DND-41 (cell line): ENCODE measurements at regions not wholly inside any gene's neighbourhood (a gene's known extent, or its start where the extent isn't known, plus 50 kb on each side); places are given as distances from the start of the nearest gene placed in this dataset.

Experiments
- CTCF ChIP-seq: IDR thresholded peaks from 2 replicates; pipeline ENCODE4 v1.5.1; 2012; ENCODE audit warnings: borderline replicate concordance, low read length, moderate library complexity, mild to moderate bottlenecking; ENCODE audit not compliant: poor library complexity, severe bottlenecking; ENCODE audit errors: extremely low read depth
- EZH2 ChIP-seq: IDR thresholded peaks from 3 replicates; pipeline ENCODE4 v1.6.1; 2012; ENCODE audit warnings: borderline replicate concordance, low read depth, mild to moderate bottlenecking, moderate library complexity, low read length, inconsistent platforms; ENCODE audit not compliant: severe bottlenecking

DNA sequence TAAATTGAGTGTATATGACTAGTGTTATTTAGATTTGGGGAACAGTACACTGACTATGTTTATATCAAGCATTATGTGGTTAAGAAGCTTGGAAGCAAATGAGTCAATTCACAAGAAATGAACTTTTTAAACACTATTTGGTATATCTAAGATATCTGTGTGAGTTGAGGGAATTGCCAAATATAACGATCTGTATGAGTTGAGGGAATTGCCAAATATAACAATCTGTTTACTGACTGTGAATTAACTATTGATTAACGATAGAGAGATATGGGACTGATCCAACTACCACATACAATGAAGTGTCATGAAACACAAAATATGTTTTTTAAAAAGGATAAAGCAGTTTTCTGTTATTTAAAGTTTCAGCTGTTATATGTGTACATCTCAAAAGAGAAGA, 301.4 kb downstream of the TENT4A start:
- TF ChIP-seq CTCF = no peak
- no peak for TF ChIP-seq EZH2
